ENCODE measurements at regions not wholly inside any gene's neighbourhood (a gene's known extent, or its start where the extent isn't known, plus 50 kb on each side); places are given as distances from the start of the nearest gene placed in this dataset.

DNA sequence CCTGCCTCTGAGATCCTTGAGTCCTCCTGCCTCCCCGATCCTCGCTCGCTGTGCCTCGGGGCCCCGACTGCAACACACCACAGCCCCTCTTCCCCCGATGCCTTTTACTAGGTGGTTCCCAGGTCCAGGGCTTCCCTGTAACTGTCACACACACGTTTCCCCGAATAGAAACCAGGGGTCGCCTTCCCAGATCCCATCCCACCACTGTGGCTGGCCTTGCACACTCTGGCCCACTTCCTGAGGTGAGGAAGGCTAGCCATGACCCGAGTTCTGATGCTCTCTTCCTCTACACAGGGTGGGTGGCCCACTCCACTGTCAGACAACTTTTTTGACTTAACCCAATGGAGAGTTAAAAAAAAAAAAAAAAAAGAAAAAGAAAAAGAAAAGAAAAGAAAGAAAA lies 139.6 kb upstream of the ASB18 start:
- H3K4me2 ChIP-seq (ENCODE audit: extremely low read depth, insufficient read depth, low read length), result no peak overlapping the region
- H4K20me1 ChIP-seq (ENCODE audit: control insufficient read depth, extremely low read depth, insufficient read depth, low read length), result no peaks in the 10 kb centered on the region
- DNase-seq (ENCODE audit: low read depth in 2 of 2), result no peak
- no peak overlapping the region for H3K27ac ChIP-seq (ENCODE audit: insufficient read depth, low read length)
- no peaks in the 10 kb centered on the region for H3K79me2 ChIP-seq (ENCODE audit: control insufficient read depth, insufficient read depth, low read length)
- H2AFZ ChIP-seq (ENCODE audit: low read length), result no peak overlapping the region
- no peak overlapping the region for H3K9ac ChIP-seq (ENCODE audit: insufficient read depth, low read length)
- H3K4me1 ChIP-seq (ENCODE audit: control insufficient read depth, extremely low read depth, insufficient read depth, low read length), result no peaks in the 10 kb centered on the region
- TF ChIP-seq EZH2 (IDR thresholded peaks at IDR 0.05; ENCODE audit: low read length, missing control alignments) (no peak), CTCF (conservative IDR thresholded peaks at IDR 0.05 in 1 of 2, IDR thresholded peaks at IDR 0.05 in 1 of 2; ENCODE audit: low read depth in 1 of 2, low read length in 2 of 2) (no peak)
- H3K4me3 ChIP-seq (replicated peaks in 1 of 4; ENCODE audit: control extremely low read depth in 1 of 4, insufficient read depth in 1 of 4, low read depth in 3 of 4, low read length in 4 of 4), result no peak overlapping the region
- H3K9me3 ChIP-seq (ENCODE audit: control insufficient read depth, insufficient read depth, low read depth, low read length), result no peaks in the 10 kb centered on the region
- H3K36me3 ChIP-seq (ENCODE audit: control insufficient read depth, insufficient read depth, low read length), result no peaks in the 10 kb centered on the region
- no peaks in the 10 kb centered on the region for H3K27me3 ChIP-seq (ENCODE audit: control insufficient read depth, insufficient read depth, low read length)

- H2AFZ ChIP-seq (ENCODE audit: low read length), result no peak overlapping the region
Observed at GRCh38 chr2:236404346-236404745, 140.1 kb upstream of the ASB18 start.

GRCh38 chr2:236405357-236405756 lies 141.2 kb upstream of the ASB18 start:
- Histone ChIP-seq H3K36me3 (ENCODE audit: control insufficient read depth, insufficient read depth, low read length) (no peaks in the 10 kb centered on the region), H3K27me3 (ENCODE audit: control insufficient read depth, insufficient read depth, low read length) (no peaks in the 10 kb centered on the region), H3K27ac (ENCODE audit: insufficient read depth, low read length) (no peak overlapping the region), H3K4me2 (ENCODE audit: extremely low read depth, insufficient read depth, low read length) (no peak overlapping the region), H3K79me2 (ENCODE audit: control insufficient read depth, insufficient read depth, low read length) (no peaks in the 10 kb centered on the region), H3K4me1 (ENCODE audit: control insufficient read depth, extremely low read depth, insufficient read depth, low read length) (no peaks in the 10 kb centered on the region), H3K9ac (ENCODE audit: insufficient read depth, low read length) (no peak overlapping the region), H4K20me1 (ENCODE audit: control insufficient read depth, extremely low read depth, insufficient read depth, low read length) (no peaks in the 10 kb centered on the region), H2AFZ (ENCODE audit: low read length) (no peak overlapping the region), H3K4me3 (replicated peaks in 1 of 4; ENCODE audit: control extremely low read depth in 1 of 4, insufficient read depth in 1 of 4, low read depth in 3 of 4, low read length in 4 of 4) (no peak overlapping the region), H3K9me3 (ENCODE audit: control insufficient read depth, insufficient read depth, low read depth, low read length) (no peaks in the 10 kb centered on the region)
- no peak for TF ChIP-seq CTCF (conservative IDR thresholded peaks at IDR 0.05 in 1 of 2, IDR thresholded peaks at IDR 0.05 in 1 of 2; ENCODE audit: low read depth in 1 of 2, low read length in 2 of 2)
- TF ChIP-seq EZH2 (IDR thresholded peaks at IDR 0.05; ENCODE audit: low read length, missing control alignments), result no peak
- DNase-seq (ENCODE audit: low read depth in 2 of 2), result no peak

More at GRCh38 chr2:236404346-236404745, 140.1 kb upstream of the ASB18 start:
- Histone ChIP-seq H3K79me2 (ENCODE audit: control insufficient read depth, insufficient read depth, low read length) (no peaks in the 10 kb centered on the region), H3K27ac (ENCODE audit: insufficient read depth, low read length) (no peak overlapping the region), H3K27me3 (ENCODE audit: control insufficient read depth, insufficient read depth, low read length) (no peaks in the 10 kb centered on the region), H3K9ac (ENCODE audit: insufficient read depth, low read length) (no peak overlapping the region), H4K20me1 (ENCODE audit: control insufficient read depth, extremely low read depth, insufficient read depth, low read length) (no peaks in the 10 kb centered on the region), H3K4me1 (ENCODE audit: control insufficient read depth, extremely low read depth, insufficient read depth, low read length) (no peaks in the 10 kb centered on the region), H3K36me3 (ENCODE audit: control insufficient read depth, insufficient read depth, low read length) (no peaks in the 10 kb centered on the region), H3K9me3 (ENCODE audit: control insufficient read depth, insufficient read depth, low read depth, low read length) (no peaks in the 10 kb centered on the region), H3K4me3 (replicated peaks in 1 of 4; ENCODE audit: control extremely low read depth in 1 of 4, insufficient read depth in 1 of 4, low read depth in 3 of 4, low read length in 4 of 4) (no peak overlapping the region), H3K4me2 (ENCODE audit: extremely low read depth, insufficient read depth, low read length) (no peak overlapping the region)
- DNase-seq (ENCODE audit: low read depth in 2 of 2), result no peak
- TF ChIP-seq CTCF (conservative IDR thresholded peaks at IDR 0.05 in 1 of 2, IDR thresholded peaks at IDR 0.05 in 1 of 2; ENCODE audit: low read depth in 1 of 2, low read length in 2 of 2) (no peak), EZH2 (IDR thresholded peaks at IDR 0.05; ENCODE audit: low read length, missing control alignments) (no peak)

Data from fibroblast of lung (primary cell).